T-helper 17 cell (primary cell): ENCODE measurements at regions not wholly inside any gene's neighbourhood (a gene's known extent, or its start where the extent isn't known, plus 50 kb on each side); places are given as distances from the start of the nearest gene placed in this dataset.

Source experiments
- ATAC-seq: fragments of 150-1000 bp; cut with Tn5 transposase; 2 replicates; pipeline ENCODE4 v1.10.0; 2021; ENCODE audit warnings: mild to moderate bottlenecking, moderate library complexity
- DNase-seq, 3 donors: peaks; one replicate each; pipeline versions ENCODE4 v3.0.0 to v3.0.0-alpha.2; 2020 to 2021
- H3K9me3 ChIP-seq: one replicate; pipeline ENCODE4 v1.7.0; 2013; ENCODE audit warnings: low read length, mild to moderate bottlenecking; ENCODE audit not compliant: control insufficient read depth, poor library complexity, severe bottlenecking
- H3K27ac Mint-ChIP-seq: one replicate; pipeline ENCODE4 v1.8.0; 2022; ENCODE audit warnings: mild to moderate bottlenecking, moderate library complexity, mixed read lengths
- H3K27me3 Mint-ChIP-seq: one replicate; pipeline ENCODE4 v1.8.0; 2022; ENCODE audit warnings: mixed read lengths
- H3K36me3 Mint-ChIP-seq: one replicate; pipeline ENCODE4 v1.8.0; 2022; ENCODE audit warnings: low read depth, mixed read lengths
- H3K4me1 Mint-ChIP-seq: one replicate; pipeline ENCODE4 v1.8.0; 2022; ENCODE audit warnings: mild to moderate bottlenecking, mixed read lengths
- H3K4me3 Mint-ChIP-seq: one replicate; pipeline ENCODE4 v1.8.0; 2022; ENCODE audit warnings: mild to moderate bottlenecking, moderate library complexity, mixed read lengths

- Mint-ChIP-seq H3K4me3 (no peak overlapping the region), H3K27me3 (no peaks in the 10 kb centered on the region), H3K36me3 (no peaks in the 10 kb centered on the region), H3K4me1 (no peaks in the 10 kb centered on the region), H3K27ac (no peak overlapping the region)
- ATAC-seq (no peak), DNase-seq (no peak)
- H3K9me3 ChIP-seq: no peaks in the 10 kb centered on the region
These were observed 222.6 kb downstream of the HTR7 start for GRCh38 chr10:90635111-90635765.

GRCh38 chr10:90640756-90641155, 217.1 kb downstream of the HTR7 start:
- no peaks in the 10 kb centered on the region for H3K4me1 Mint-ChIP-seq
- H3K27ac Mint-ChIP-seq: no peak overlapping the region
- ATAC-seq: no peak
- H3K27me3 Mint-ChIP-seq: no peaks in the 10 kb centered on the region
- H3K36me3 Mint-ChIP-seq: no peaks in the 10 kb centered on the region
- no peak for DNase-seq
- no peaks in the 10 kb centered on the region for H3K9me3 ChIP-seq
- H3K4me3 Mint-ChIP-seq: no peak overlapping the region

- Mint-ChIP-seq H3K4me3 (no peak overlapping the region), H3K27me3 (no peaks in the 10 kb centered on the region), H3K4me1 (no peaks in the 10 kb centered on the region), H3K27ac (no peak overlapping the region), H3K36me3 (no peaks in the 10 kb centered on the region)
- no peak for DNase-seq
- ATAC-seq: no peak
- H3K9me3 ChIP-seq: no peaks in the 10 kb centered on the region
These were observed 216.1 kb downstream of the HTR7 start for GRCh38 chr10:90641731-90642130.

GRCh38 chr10:90642136-90642535, 215.7 kb downstream of the HTR7 start:
- H3K9me3 ChIP-seq: no peaks in the 10 kb centered on the region
- Mint-ChIP-seq H3K27me3 (no peaks in the 10 kb centered on the region), H3K27ac (no peak overlapping the region), H3K36me3 (no peaks in the 10 kb centered on the region), H3K4me3 (no peak overlapping the region), H3K4me1 (no peaks in the 10 kb centered on the region)
- DNase-seq (no peak), ATAC-seq (no peak)

- no peaks in the 10 kb centered on the region for H3K4me1 Mint-ChIP-seq
- ATAC-seq (no peak), DNase-seq (no peak)
- no peaks in the 10 kb centered on the region for H3K9me3 ChIP-seq
- H3K27me3 Mint-ChIP-seq: no peaks in the 10 kb centered on the region
- H3K4me3 Mint-ChIP-seq: no peak overlapping the region
- H3K36me3 Mint-ChIP-seq: no peaks in the 10 kb centered on the region
- H3K27ac Mint-ChIP-seq: no peak overlapping the region
These were observed 215.2 kb downstream of the HTR7 start for GRCh38 chr10:90642650-90643049.

- no peak overlapping the region for H3K4me3 Mint-ChIP-seq
- ATAC-seq: no peak
- no peak overlapping the region for H3K27ac Mint-ChIP-seq
- H3K4me1 Mint-ChIP-seq: no peaks in the 10 kb centered on the region
- DNase-seq: no peak
- H3K9me3 ChIP-seq: no peaks in the 10 kb centered on the region
- H3K36me3 Mint-ChIP-seq: no peaks in the 10 kb centered on the region
- no peaks in the 10 kb centered on the region for H3K27me3 Mint-ChIP-seq
These were observed 213.7 kb downstream of the HTR7 start for GRCh38 chr10:90644165-90644564.

GRCh38 chr10:90650858-90651257, 207.0 kb downstream of the HTR7 start:
- Mint-ChIP-seq H3K36me3 (no peaks in the 10 kb centered on the region), H3K27ac (no peak overlapping the region), H3K27me3 (no peaks in the 10 kb centered on the region), H3K4me3 (no peak overlapping the region), H3K4me1 (no peaks in the 10 kb centered on the region)
- ATAC-seq (no peak), DNase-seq (no peak)
- H3K9me3 ChIP-seq: no peaks in the 10 kb centered on the region

- no peaks in the 10 kb centered on the region for H3K9me3 ChIP-seq
- H3K27me3 Mint-ChIP-seq: no peaks in the 10 kb centered on the region
- no peak overlapping the region for H3K4me3 Mint-ChIP-seq
- no peak for ATAC-seq
- H3K27ac Mint-ChIP-seq: no peak overlapping the region
- no peak for DNase-seq
- no peaks in the 10 kb centered on the region for H3K36me3 Mint-ChIP-seq
- no peaks in the 10 kb centered on the region for H3K4me1 Mint-ChIP-seq
These were observed 205.3 kb downstream of the HTR7 start for GRCh38 chr10:90652519-90652918.

- H3K36me3 Mint-ChIP-seq: no peaks in the 10 kb centered on the region
- no peak overlapping the region for H3K27ac Mint-ChIP-seq
- no peak for ATAC-seq
- H3K9me3 ChIP-seq: no peaks in the 10 kb centered on the region
- no peaks in the 10 kb centered on the region for H3K27me3 Mint-ChIP-seq
- H3K4me1 Mint-ChIP-seq: no peaks in the 10 kb centered on the region
- H3K4me3 Mint-ChIP-seq: no peak overlapping the region
- no peak for DNase-seq
These were observed 199.0 kb downstream of the HTR7 start for GRCh38 chr10:90658791-90659190.

GRCh38 chr10:90665905-90666662, 191.8 kb downstream of the HTR7 start:
- no peak for ATAC-seq
- no peak for DNase-seq
- Mint-ChIP-seq H3K36me3 (no peaks in the 10 kb centered on the region), H3K27me3 (peaks cover 4% of the 10 kb centered on the region), H3K4me1 (no peaks in the 10 kb centered on the region), H3K4me3 (no peak overlapping the region), H3K27ac (no peak overlapping the region)
- no peaks in the 10 kb centered on the region for H3K9me3 ChIP-seq

GRCh38 chr10:90674461-90674860, 183.4 kb downstream of the HTR7 start:
- ATAC-seq (no peak), DNase-seq (no peak)
- Mint-ChIP-seq H3K27ac (no peak overlapping the region), H3K4me3 (no peak overlapping the region), H3K4me1 (no peaks in the 10 kb centered on the region), H3K27me3 (peaks cover 29% of the 10 kb centered on the region), H3K36me3 (no peaks in the 10 kb centered on the region)
- H3K9me3 ChIP-seq: no peaks in the 10 kb centered on the region

GRCh38 chr10:90674928-90675327, 182.9 kb downstream of the HTR7 start:
- Mint-ChIP-seq H3K4me1 (no peaks in the 10 kb centered on the region), H3K4me3 (no peak overlapping the region), H3K36me3 (no peaks in the 10 kb centered on the region), H3K27ac (no peak overlapping the region), H3K27me3 (peaks cover 29% of the 10 kb centered on the region)
- ATAC-seq (no peak), DNase-seq (no peak)
- H3K9me3 ChIP-seq: no peaks in the 10 kb centered on the region

GRCh38 chr10:90675621-90676020, 182.2 kb downstream of the HTR7 start:
- Mint-ChIP-seq H3K4me1 (no peaks in the 10 kb centered on the region), H3K36me3 (no peaks in the 10 kb centered on the region), H3K4me3 (no peak overlapping the region), H3K27me3 (peaks cover 25% of the 10 kb centered on the region), H3K27ac (no peak overlapping the region)
- DNase-seq: no peak
- no peak for ATAC-seq
- no peaks in the 10 kb centered on the region for H3K9me3 ChIP-seq
